GM19468 (cell line): ENCODE measurements at regions not wholly inside any gene's neighbourhood (a gene's known extent, or its start where the extent isn't known, plus 50 kb on each side); places are given as distances from the start of the nearest gene placed in this dataset.

Experiments
- ATAC-seq: cut with Tn5 transposase; IDR thresholded peaks from one replicate; pipeline ENCODE4 v1.9.1; 2021; ENCODE audit warnings: mild to moderate bottlenecking, moderate library complexity, moderate number of reproducible peaks; ENCODE audit not compliant: unreplicated experiment; ENCODE audit errors: extremely low read depth

GRCh38 chr9:90021216-90021906 lies 416.5 kb downstream of the GADD45G start:
- no peak for ATAC-seq

- ATAC-seq = no peak
These were observed 417.7 kb downstream of the GADD45G start for GRCh38 chr9:90022474-90022873.

- ATAC-seq = no peak
These were observed 419.0 kb downstream of the GADD45G start for GRCh38 chr9:90023861-90024260.

- ATAC-seq = no peak
These were observed 419.6 kb downstream of the GADD45G start for GRCh38 chr9:90024409-90024808.

- ATAC-seq = no peak
These were observed 420.0 kb downstream of the GADD45G start for GRCh38 chr9:90024823-90025222.

- no peak for ATAC-seq
These were observed 421.0 kb downstream of the GADD45G start for GRCh38 chr9:90025816-90026215.

GRCh38 chr9:90027296-90027790 lies 422.5 kb downstream of the GADD45G start:
- no peak for ATAC-seq

- ATAC-seq = no peak
These were observed 424.6 kb downstream of the GADD45G start for GRCh38 chr9:90029386-90029785.

- no peak for ATAC-seq
These were observed 425.2 kb downstream of the GADD45G start for GRCh38 chr9:90029996-90030395.

GRCh38 chr9:90032296-90033027 lies 427.6 kb downstream of the GADD45G start:
- no peak for ATAC-seq

- no peak for ATAC-seq
These were observed 428.3 kb downstream of the GADD45G start for GRCh38 chr9:90033028-90033650.

- no peak for ATAC-seq
These were observed 429.3 kb downstream of the GADD45G start for GRCh38 chr9:90034071-90034470.

GRCh38 chr9:90035471-90035870 lies 430.7 kb downstream of the GADD45G start:
- ATAC-seq = no peak

GRCh38 chr9:90037146-90037797 lies 432.5 kb downstream of the GADD45G start:
- no peak for ATAC-seq

- ATAC-seq = no peak
These were observed 434.0 kb downstream of the GADD45G start for GRCh38 chr9:90038763-90039162.

GRCh38 chr9:90044263-90044662 lies 439.5 kb downstream of the GADD45G start:
- ATAC-seq = no peak

GRCh38 chr9:90044710-90045151 lies 439.9 kb downstream of the GADD45G start:
- no peak for ATAC-seq

- ATAC-seq = no peak
These were observed 441.6 kb downstream of the GADD45G start for GRCh38 chr9:90046317-90046861.

- ATAC-seq = no peak
These were observed 443.0 kb downstream of the GADD45G start for GRCh38 chr9:90047828-90048227.

GRCh38 chr9:90052366-90052765 lies 447.6 kb downstream of the GADD45G start:
- no peak for ATAC-seq
